ENCODE measurements at regions not wholly inside any gene's neighbourhood (a gene's known extent, or its start where the extent isn't known, plus 50 kb on each side); places are given as distances from the start of the nearest gene placed in this dataset.
"Not testable (repeated sequence)": the region's sequence is repeated elsewhere in the genome, so short reads cannot be mapped to it uniquely, and the experiment has no call there.

DNA sequence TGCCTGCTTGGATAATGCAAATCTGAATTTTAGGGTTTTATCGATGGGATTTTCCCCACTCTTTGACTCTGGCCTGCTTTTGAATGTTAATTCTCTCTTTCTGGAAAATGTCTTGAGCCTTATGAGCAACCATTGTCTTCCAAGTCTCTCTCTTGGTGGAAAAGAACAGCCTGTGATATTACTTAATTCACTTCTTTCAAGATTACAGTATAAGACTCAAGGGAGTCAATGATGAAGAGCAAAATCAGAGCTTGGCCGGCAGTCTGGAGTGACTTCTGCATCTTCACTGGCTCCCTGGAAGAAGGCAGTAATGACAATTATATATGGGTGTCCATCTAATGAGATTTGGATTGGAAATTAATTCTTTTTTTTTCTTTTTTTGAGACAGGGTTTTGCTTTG, 122.9 kb upstream of the ZEB2 start:
- H3K27me3 Mint-ChIP-seq (ENCODE audit: unreplicated experiment), result no peaks in the 10 kb centered on the region
- no peak for TF ChIP-seq CTCF (IDR thresholded peaks at IDR 0.05)
- no peak overlapping the region for H3K27ac Mint-ChIP-seq (ENCODE audit: unreplicated experiment)

DNA sequence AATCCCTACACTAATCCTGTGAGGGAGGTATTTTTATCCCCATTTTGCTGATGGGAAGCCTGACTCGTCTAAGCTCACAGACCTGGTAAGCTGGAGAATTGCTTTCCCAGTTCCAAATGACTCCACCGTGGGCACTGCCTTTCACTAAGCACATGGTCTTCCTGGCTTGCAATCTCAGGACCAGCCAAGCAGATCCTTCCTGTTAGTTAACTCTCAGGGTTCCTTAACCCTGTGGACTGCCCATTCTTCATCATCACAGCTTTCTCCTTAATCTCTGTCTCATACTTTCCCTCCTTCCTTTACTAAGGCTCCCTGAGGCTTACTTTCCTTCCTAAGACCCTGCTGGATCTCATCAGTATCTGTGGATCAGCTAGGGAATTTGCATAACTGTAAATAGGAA, 122.2 kb upstream of the ZEB2 start:
- no peak for DNase-seq (ENCODE audit: extremely low spot score, unreplicated experiment)

More for the DNA sequence above, 122.9 kb upstream of the ZEB2 start:
- Mint-ChIP-seq H3K4me3 (ENCODE audit: unreplicated experiment) (no peak overlapping the region), H3K36me3 (ENCODE audit: unreplicated experiment) (peaks cover 2% of the 10 kb centered on the region), H3K9me3 (ENCODE audit: unreplicated experiment) (peaks cover 4% of the 10 kb centered on the region), H3K4me1 (ENCODE audit: unreplicated experiment) (peaks cover 13% of the 10 kb centered on the region)
- no peak for DNase-seq (ENCODE audit: extremely low spot score, unreplicated experiment)

DNA sequence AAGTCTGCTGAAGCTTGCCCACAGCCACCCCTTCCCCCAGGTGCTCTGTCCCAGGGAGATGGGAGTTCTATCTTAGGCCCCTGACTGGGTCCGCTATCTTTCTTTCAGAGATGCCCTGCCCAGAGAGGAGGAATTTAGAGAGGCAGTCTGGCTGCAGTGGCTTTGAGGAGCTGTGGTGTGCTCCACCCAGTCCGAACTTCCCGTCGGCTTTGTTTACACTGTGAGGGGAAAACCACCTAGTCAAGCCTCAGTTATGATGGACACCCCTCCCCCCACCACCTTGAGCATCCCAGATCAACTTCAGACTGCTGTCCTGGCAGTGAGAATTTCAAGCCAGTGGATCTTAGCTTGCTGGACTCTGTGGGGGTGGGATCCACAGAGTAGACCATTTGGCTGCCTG, 118.3 kb upstream of the ZEB2 start:
- H3K36me3 Mint-ChIP-seq (ENCODE audit: unreplicated experiment); H3K4me1 Mint-ChIP-seq (ENCODE audit: unreplicated experiment); H3K4me3 Mint-ChIP-seq (ENCODE audit: unreplicated experiment); H3K27me3 Mint-ChIP-seq (ENCODE audit: unreplicated experiment); DNase-seq (ENCODE audit: extremely low spot score, unreplicated experiment); H3K27ac Mint-ChIP-seq (ENCODE audit: unreplicated experiment): not testable (repeated sequence)
- peaks cover 23% of the 10 kb centered on the region for H3K9me3 Mint-ChIP-seq (ENCODE audit: unreplicated experiment)

More for the DNA sequence above, 122.2 kb upstream of the ZEB2 start:
- H3K4me1 Mint-ChIP-seq (ENCODE audit: unreplicated experiment), result peaks cover 13% of the 10 kb centered on the region
- H3K27me3 Mint-ChIP-seq (ENCODE audit: unreplicated experiment), result no peaks in the 10 kb centered on the region
- H3K27ac Mint-ChIP-seq (ENCODE audit: unreplicated experiment), result no peak overlapping the region
- no peak for TF ChIP-seq CTCF (IDR thresholded peaks at IDR 0.05)
- peaks cover 4% of the 10 kb centered on the region for H3K36me3 Mint-ChIP-seq (ENCODE audit: unreplicated experiment)
- no peak overlapping the region for H3K4me3 Mint-ChIP-seq (ENCODE audit: unreplicated experiment)
- peaks cover 7% of the 10 kb centered on the region for H3K9me3 Mint-ChIP-seq (ENCODE audit: unreplicated experiment)

DNA sequence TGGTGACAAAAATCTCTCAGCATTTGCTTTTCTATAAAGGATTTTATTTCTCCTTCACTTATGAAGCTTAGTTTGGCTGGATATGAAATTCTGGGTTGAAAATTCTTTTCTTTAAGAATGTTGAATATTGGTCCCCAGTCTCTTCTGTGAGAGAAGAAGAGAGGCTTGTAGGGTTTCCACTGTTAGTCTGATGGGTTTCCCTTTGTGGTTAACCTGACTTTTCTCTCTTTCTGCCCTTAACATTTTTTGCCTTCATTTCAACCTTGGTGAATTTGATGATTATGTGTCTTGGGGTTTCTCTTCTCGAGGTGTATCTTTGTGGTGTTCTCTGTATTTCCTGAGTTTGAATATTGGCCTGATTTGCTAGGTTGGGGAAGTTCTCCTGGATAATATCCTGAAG, 116.9 kb upstream of the ZEB2 start:
- H3K27ac Mint-ChIP-seq (ENCODE audit: unreplicated experiment); DNase-seq (ENCODE audit: extremely low spot score, unreplicated experiment); H3K27me3 Mint-ChIP-seq (ENCODE audit: unreplicated experiment); H3K4me1 Mint-ChIP-seq (ENCODE audit: unreplicated experiment); H3K4me3 Mint-ChIP-seq (ENCODE audit: unreplicated experiment); H3K36me3 Mint-ChIP-seq (ENCODE audit: unreplicated experiment): not testable (repeated sequence)
- peaks cover 23% of the 10 kb centered on the region for H3K9me3 Mint-ChIP-seq (ENCODE audit: unreplicated experiment)

GRCh38 chr2:144632809-144633208, 112.9 kb upstream of the ZEB2 start:
- H3K27me3 Mint-ChIP-seq (ENCODE audit: unreplicated experiment), result no peaks in the 10 kb centered on the region
- no peak for DNase-seq (ENCODE audit: extremely low spot score, unreplicated experiment)
- no peak overlapping the region for H3K4me3 Mint-ChIP-seq (ENCODE audit: unreplicated experiment)
- TF ChIP-seq CTCF (IDR thresholded peaks at IDR 0.05), result no peak
- H3K9me3 Mint-ChIP-seq (ENCODE audit: unreplicated experiment), result peaks cover 19% of the 10 kb centered on the region
- H3K27ac Mint-ChIP-seq (ENCODE audit: unreplicated experiment), result no peak overlapping the region
- H3K4me1 Mint-ChIP-seq (ENCODE audit: unreplicated experiment), result no peaks in the 10 kb centered on the region
- H3K36me3 Mint-ChIP-seq (ENCODE audit: unreplicated experiment), result peaks cover 6% of the 10 kb centered on the region

- H3K9me3 Mint-ChIP-seq (ENCODE audit: unreplicated experiment), result peaks cover 14% of the 10 kb centered on the region
- no peak for DNase-seq (ENCODE audit: extremely low spot score, unreplicated experiment)
- peaks cover 3% of the 10 kb centered on the region for H3K36me3 Mint-ChIP-seq (ENCODE audit: unreplicated experiment)
- TF ChIP-seq CTCF (IDR thresholded peaks at IDR 0.05), result no peak
- no peak overlapping the region for H3K27ac Mint-ChIP-seq (ENCODE audit: unreplicated experiment)
- H3K27me3 Mint-ChIP-seq (ENCODE audit: unreplicated experiment), result no peaks in the 10 kb centered on the region
- H3K4me3 Mint-ChIP-seq (ENCODE audit: unreplicated experiment), result no peak overlapping the region
- H3K4me1 Mint-ChIP-seq (ENCODE audit: unreplicated experiment), result no peaks in the 10 kb centered on the region
Observed at GRCh38 chr2:144631636-144632035, 111.7 kb upstream of the ZEB2 start.

All from osteocyte (in vitro differentiated cells).